WTC11 (cell line): ENCODE measurements at regions not wholly inside any gene's neighbourhood (a gene's known extent, or its start where the extent isn't known, plus 50 kb on each side); places are given as distances from the start of the nearest gene placed in this dataset.

Experiments used
- ATAC-seq: fragments of 200-7000 bp; cut with Tn5 transposase; 2 replicates; pipeline ENCODE4 v1.10.0; 2021; ENCODE audit warnings: mild to moderate bottlenecking, moderate library complexity
- CTCF ChIA-PET: fragments of 300-600 bp; sonication (Branson Sonifier 250); formaldehyde crosslinking; loops from one replicate; lab custom pipeline; 2021; ENCODE audit warnings: antibody characterized with exemption; lab: Charles Lee
- POLR2A ChIA-PET: fragments of 350-600 bp; sonication (Branson Sonifier 250); formaldehyde crosslinking; loops from one replicate; lab custom pipeline; 2021; ENCODE audit warnings: antibody characterized with exemption; lab: Charles Lee
- DNase-seq: peaks from one replicate; pipeline ENCODE4 v3.0.0; 2021; ENCODE audit warnings: low spot score
- H3K27ac Mint-ChIP-seq: 2 replicates; pipeline ENCODE4 v1.8.0; 2021; ENCODE audit warnings: mixed read lengths
- H3K27me3 Mint-ChIP-seq: 2 replicates; pipeline ENCODE4 v1.8.0; 2021; ENCODE audit warnings: low read depth, mild to moderate bottlenecking, moderate library complexity, mixed read lengths
- H3K36me3 Mint-ChIP-seq: 2 replicates; pipeline ENCODE4 v1.8.0; 2021; ENCODE audit warnings: mixed read lengths
- H3K4me1 Mint-ChIP-seq: 2 replicates; pipeline ENCODE4 v1.8.0; 2022; ENCODE audit warnings: mixed read lengths
- H3K4me3 Mint-ChIP-seq: 2 replicates; pipeline ENCODE4 v1.8.0; 2021; ENCODE audit warnings: mild to moderate bottlenecking, moderate library complexity, mixed read lengths
- H3K9me3 Mint-ChIP-seq: 2 replicates; pipeline ENCODE4 v1.8.0; 2021; ENCODE audit warnings: mixed read lengths
- AFF4 ChIP-seq: sonication (generic); formaldehyde crosslinking; IDR thresholded peaks from 2 replicates; pipeline ENCODE4 v1.8.1; 2023; ENCODE audit warnings: mild to moderate bottlenecking, missing genetic modification reagents, borderline replicate concordance
- CBFB ChIP-seq: sonication (generic); formaldehyde crosslinking; IDR thresholded peaks from 2 replicates; pipeline ENCODE4 v1.8.1; 2022; ENCODE audit warnings: mild to moderate bottlenecking, low read depth, missing genetic modification reagents
- FOXJ3 ChIP-seq: sonication (generic); formaldehyde crosslinking; IDR thresholded peaks from 2 replicates; pipeline ENCODE4 v1.9.0; 2021; ENCODE audit warnings: missing genetic modification reagents, mild to moderate bottlenecking, borderline replicate concordance
- HMGXB4 ChIP-seq: sonication (generic); formaldehyde crosslinking; IDR thresholded peaks from 2 replicates; pipeline ENCODE4 v1.8.1; 2023; ENCODE audit warnings: mild to moderate bottlenecking, moderate library complexity, missing genetic modification reagents
- IRF1 ChIP-seq: sonication (generic); formaldehyde crosslinking; IDR thresholded peaks from 2 replicates; pipeline ENCODE4 v1.8.0; 2023; ENCODE audit warnings: missing genetic modification reagents
- JUN ChIP-seq: sonication (generic); formaldehyde crosslinking; IDR thresholded peaks from 2 replicates; pipeline ENCODE4 v1.8.0; 2023; ENCODE audit warnings: mild to moderate bottlenecking, missing genetic modification reagents
- MXD4 ChIP-seq: fragments of 250-450 bp; sonication (Bioruptor Pico); IDR thresholded peaks from 2 replicates; pipeline ENCODE4 v1.8.0; 2021; ENCODE audit warnings: mild to moderate bottlenecking, moderate library complexity, borderline replicate concordance
- NR1H2 ChIP-seq: sonication (generic); formaldehyde crosslinking; IDR thresholded peaks from 2 replicates; pipeline ENCODE4 v1.9.0; 2021; ENCODE audit warnings: mild to moderate bottlenecking, moderate library complexity, missing genetic modification reagents
- PREB ChIP-seq: sonication (generic); formaldehyde crosslinking; IDR thresholded peaks from 2 replicates; pipeline ENCODE4 v1.8.1; 2022; ENCODE audit warnings: mild to moderate bottlenecking, missing genetic modification reagents, moderate library complexity, borderline replicate concordance
- ZBTB43 ChIP-seq: sonication (generic); formaldehyde crosslinking; IDR thresholded peaks from 2 replicates; pipeline ENCODE4 v1.8.1; 2023; ENCODE audit warnings: mild to moderate bottlenecking, missing genetic modification reagents
- ZNF281 ChIP-seq: sonication (generic); formaldehyde crosslinking; IDR thresholded peaks from 2 replicates; pipeline ENCODE4 v1.8.0; 2023; ENCODE audit warnings: mild to moderate bottlenecking, missing genetic modification reagents
- ZNF317 ChIP-seq: sonication (generic); formaldehyde crosslinking; IDR thresholded peaks from 2 replicates; pipeline ENCODE4 v1.8.1; 2023; ENCODE audit warnings: low read depth, mild to moderate bottlenecking, moderate library complexity, missing genetic modification reagents, borderline replicate concordance

- TF ChIP-seq ZBTB43 (CRISPR knock-in tag) (no peak), PREB (CRISPR knock-in tag) (no peak), ZNF281 (CRISPR knock-in tag) (no peak), CBFB (CRISPR knock-in tag) (no peak)
Observed at GRCh38 chr2:153802671-153803070, 69.1 kb upstream of the GALNT13 start (continued).

- Mint-ChIP-seq H3K4me3 (no peak overlapping the region), H3K27ac (no peak overlapping the region), H3K27me3 (no peaks in the 10 kb centered on the region), H3K4me1 (peaks cover 19% of the 10 kb centered on the region), H3K36me3 (no peaks in the 10 kb centered on the region), H3K9me3 (no peaks in the 10 kb centered on the region)
- POLR2A ChIA-PET: no interaction called here
- DNase-seq (no peak), ATAC-seq (no peak)
- no peak for TF ChIP-seq MXD4 (CRISPR knock-in tag)
- TF ChIP-seq JUN (CRISPR knock-in tag): no peak
- TF ChIP-seq FOXJ3 (CRISPR knock-in tag): no peak
- TF ChIP-seq ZNF317 (CRISPR knock-in tag): no peak
- TF ChIP-seq HMGXB4 (CRISPR knock-in tag): no peak
- no peak for TF ChIP-seq AFF4 (CRISPR knock-in tag)
- TF ChIP-seq IRF1 (CRISPR knock-in tag): no peak
- TF ChIP-seq ZBTB43 (CRISPR knock-in tag): no peak
- no peak for TF ChIP-seq NR1H2
- no peak for TF ChIP-seq ZNF281 (CRISPR knock-in tag)
- CTCF ChIA-PET: interaction anchor here (1.5 kb wide), 1 partner anchor 10 kb away, joined by 7 read pairs; no protein-coding TSS in a partner anchor
Observed at GRCh38 chr2:153808679-153809078, 63.0 kb upstream of the GALNT13 start.
